ENCODE measurements at regions not wholly inside any gene's neighbourhood (a gene's known extent, or its start where the extent isn't known, plus 50 kb on each side); places are given as distances from the start of the nearest gene placed in this dataset.

DNA sequence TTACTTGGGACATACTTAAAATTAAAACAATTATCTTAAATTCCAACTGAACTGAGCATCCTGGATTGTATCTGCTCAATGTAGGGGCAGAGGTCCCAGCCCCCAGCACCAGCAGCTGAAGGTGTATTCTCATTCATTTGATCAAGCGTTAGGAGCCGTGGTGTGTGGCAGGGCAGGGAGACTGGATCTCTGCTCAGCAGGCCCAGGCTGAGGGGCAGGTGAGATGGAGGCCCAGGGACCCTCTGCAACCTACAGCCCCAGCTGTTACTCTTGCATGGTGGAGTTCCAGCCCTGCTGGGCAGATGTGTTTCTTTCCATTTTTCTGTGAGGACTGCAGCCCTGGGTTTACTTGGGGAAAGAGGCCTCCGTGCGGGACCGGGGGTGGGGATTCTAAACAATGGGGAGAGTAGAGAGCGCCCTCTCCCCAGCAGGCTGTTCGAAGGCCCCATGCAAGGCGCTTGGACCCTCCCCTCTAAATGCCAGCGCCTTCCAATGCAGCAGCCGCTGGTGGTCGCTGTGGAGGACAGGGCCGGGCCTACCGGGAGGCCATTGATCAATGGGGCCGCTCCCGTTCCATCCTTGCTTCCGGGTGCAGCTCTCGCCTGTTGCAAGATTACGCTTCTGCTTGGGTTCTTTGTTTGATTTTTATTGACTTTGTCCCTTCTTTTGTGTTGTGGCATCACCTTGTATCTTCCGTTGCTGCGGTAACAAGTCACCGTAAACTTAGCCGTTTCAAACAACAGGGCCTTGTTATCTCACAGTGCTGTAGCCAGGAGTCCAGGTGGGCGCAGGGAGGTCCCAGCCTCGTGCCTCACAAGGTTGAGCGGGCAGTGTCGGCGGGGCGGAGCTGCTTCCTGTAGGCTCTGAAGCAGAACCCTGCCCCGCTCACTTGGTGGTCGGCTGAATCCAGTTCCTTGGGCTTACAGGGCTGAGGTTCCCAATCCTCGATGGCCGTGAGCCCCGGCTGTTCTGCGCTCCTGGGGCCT is 134.8 kb upstream of the PHACTR3 start:
- H3K4me3 ChIP-seq: no peak overlapping the region
- no peak for DNase-seq
- WGBS, 4 donors: 85 to 91% (median 86%) methylated on average over 24 to 34 of the region's 34 CpGs

DNA sequence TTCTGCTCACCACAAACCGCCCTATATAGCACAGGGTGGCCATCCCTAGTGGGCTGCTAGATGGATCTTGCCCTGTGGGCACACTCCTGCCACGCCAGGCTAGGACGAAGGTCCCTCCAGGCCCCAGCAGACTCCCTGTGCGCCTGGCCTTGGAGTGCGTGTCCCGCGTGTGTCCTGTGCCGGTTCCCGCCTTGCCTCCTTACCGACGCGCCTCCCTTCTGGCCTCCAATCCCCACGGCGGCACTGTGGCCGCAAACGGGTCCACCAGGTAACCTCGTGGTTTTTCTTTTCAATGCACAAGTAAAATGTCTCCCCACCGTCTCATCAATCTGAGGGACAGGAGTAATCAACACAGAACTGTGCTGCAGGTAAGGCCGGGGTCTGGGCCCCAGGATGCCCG is 133.8 kb upstream of the PHACTR3 start:
- Histone ChIP-seq H3K4me1 (replicated peaks in 1 of 2) (no peaks in the 10 kb centered on the region), H3K36me3 (replicated peaks in 1 of 2) (no peaks in the 10 kb centered on the region), H3K9me3 (replicated peaks in 1 of 3) (no peaks in the 10 kb centered on the region), H3K27ac (no peak overlapping the region), H3K27me3 (no peaks in the 10 kb centered on the region), H3K4me3 (no peak overlapping the region)
- 91 to 97% (median 93%) methylated on average over 18 to 20 of the region's 20 CpGs for WGBS, 4 donors
- no peak for TF ChIP-seq POLR2A (IDR thresholded peaks at IDR 0.05)
- TF ChIP-seq, protein P1, sequence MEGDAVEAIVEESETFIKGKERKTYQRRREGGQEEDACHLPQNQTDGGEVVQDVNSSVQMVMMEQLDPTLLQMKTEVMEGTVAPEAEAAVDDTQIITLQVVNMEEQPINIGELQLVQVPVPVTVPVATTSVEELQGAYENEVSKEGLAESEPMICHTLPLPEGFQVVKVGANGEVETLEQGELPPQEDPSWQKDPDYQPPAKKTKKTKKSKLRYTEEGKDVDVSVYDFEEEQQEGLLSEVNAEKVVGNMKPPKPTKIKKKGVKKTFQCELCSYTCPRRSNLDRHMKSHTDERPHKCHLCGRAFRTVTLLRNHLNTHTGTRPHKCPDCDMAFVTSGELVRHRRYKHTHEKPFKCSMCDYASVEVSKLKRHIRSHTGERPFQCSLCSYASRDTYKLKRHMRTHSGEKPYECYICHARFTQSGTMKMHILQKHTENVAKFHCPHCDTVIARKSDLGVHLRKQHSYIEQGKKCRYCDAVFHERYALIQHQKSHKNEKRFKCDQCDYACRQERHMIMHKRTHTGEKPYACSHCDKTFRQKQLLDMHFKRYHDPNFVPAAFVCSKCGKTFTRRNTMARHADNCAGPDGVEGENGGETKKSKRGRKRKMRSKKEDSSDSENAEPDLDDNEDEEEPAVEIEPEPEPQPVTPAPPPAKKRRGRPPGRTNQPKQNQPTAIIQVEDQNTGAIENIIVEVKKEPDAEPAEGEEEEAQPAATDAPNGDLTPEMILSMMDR (IDR thresholded peaks at IDR 0.05): no peak
- DNase-seq: no peak
- intact Hi-C loops (cut with DNase I): no loop called here

More for the DNA sequence above, 134.8 kb upstream of the PHACTR3 start:
- no peaks in the 10 kb centered on the region for H3K4me1 ChIP-seq (replicated peaks in 1 of 2)
- no peak for TF ChIP-seq POLR2A (IDR thresholded peaks at IDR 0.05)
- TF ChIP-seq, protein P1 (IDR thresholded peaks at IDR 0.05): no peak
- no peaks in the 10 kb centered on the region for H3K27me3 ChIP-seq
- intact Hi-C loops (cut with DNase I): no loop called here
- no peaks in the 10 kb centered on the region for H3K36me3 ChIP-seq (replicated peaks in 1 of 2)
- no peak overlapping the region for H3K27ac ChIP-seq
- no peaks in the 10 kb centered on the region for H3K9me3 ChIP-seq (replicated peaks in 1 of 3)

DNA sequence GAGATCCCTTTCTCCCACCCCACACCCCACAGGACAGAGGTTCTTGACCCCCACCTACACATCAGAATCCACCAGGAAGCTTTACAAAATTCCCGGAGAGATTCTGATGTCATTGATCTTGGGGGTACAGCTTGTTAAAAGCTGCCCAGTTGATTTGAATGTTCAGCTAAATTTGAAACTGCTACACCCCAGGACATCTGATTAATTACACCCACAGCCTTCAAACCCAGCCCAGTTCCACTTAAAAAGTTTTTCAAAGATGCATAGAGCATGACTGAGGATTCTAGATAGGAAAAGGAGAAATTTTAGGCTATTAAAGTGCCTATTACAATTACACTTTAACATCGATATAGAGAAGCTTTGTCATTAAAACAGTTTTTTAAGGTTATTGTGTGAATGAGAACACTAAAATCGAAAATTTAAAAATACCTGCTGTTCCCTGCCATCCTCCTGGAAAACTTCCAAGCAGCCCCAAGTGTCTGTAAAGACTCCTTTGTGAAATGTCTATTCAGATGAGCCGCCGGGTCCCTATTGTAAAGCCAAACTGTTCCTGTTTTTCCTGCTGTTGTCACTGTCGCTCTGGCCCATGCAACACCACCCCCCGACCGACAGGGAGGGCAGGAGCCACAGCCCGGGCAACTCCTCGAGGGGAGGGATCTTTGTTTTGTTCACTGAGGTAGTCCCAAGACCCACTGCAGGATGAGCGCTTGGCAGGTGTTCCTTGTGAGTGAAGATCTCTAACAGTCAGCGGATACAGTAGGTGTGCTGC is 132.5 kb upstream of the PHACTR3 start:
- WGBS, 4 donors: 58 to 69% (median 67%) methylated on average over 12 of the region's 12 CpGs
- intact Hi-C loops (cut with DNase I): no loop called here
- Histone ChIP-seq H3K4me3 (no peak overlapping the region), H3K36me3 (replicated peaks in 1 of 2) (no peaks in the 10 kb centered on the region), H3K4me1 (replicated peaks in 1 of 2) (no peaks in the 10 kb centered on the region), H3K27ac (no peak overlapping the region), H3K9me3 (replicated peaks in 1 of 3) (no peaks in the 10 kb centered on the region), H3K27me3 (no peaks in the 10 kb centered on the region)
- TF ChIP-seq, protein P1 (IDR thresholded peaks at IDR 0.05): no peak
- no peak for TF ChIP-seq POLR2A (IDR thresholded peaks at IDR 0.05)
- DNase-seq: no peak

DNA sequence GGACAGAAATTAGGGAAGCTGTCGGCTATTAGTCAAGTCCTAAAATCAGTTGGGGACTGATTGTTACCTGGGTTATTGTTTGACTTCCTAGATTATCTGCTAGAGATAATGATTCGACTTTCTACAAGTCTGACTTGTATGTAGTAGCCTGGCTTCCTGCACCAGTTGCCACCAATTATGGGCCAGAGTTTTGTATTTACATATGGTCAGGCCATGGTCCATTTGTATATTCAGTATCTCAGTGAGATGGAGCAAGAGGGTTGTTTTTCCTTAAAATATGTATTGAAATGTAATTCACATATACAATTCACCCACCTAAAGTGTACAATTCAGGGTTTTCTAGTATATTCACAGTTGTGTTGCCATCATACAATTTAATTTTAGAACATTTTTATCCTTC is 130.6 kb upstream of the PHACTR3 start:
- H3K27ac ChIP-seq: no peak overlapping the region
- H3K4me1 ChIP-seq (replicated peaks in 1 of 2): no peaks in the 10 kb centered on the region
- intact Hi-C loops (cut with DNase I): no loop called here
- DNase-seq: no peak
- TF ChIP-seq POLR2A (IDR thresholded peaks at IDR 0.05): no peak
- TF ChIP-seq, protein P1 (IDR thresholded peaks at IDR 0.05): no peak
- no peak overlapping the region for H3K4me3 ChIP-seq
- H3K9me3 ChIP-seq (replicated peaks in 1 of 3): no peaks in the 10 kb centered on the region
- H3K27me3 ChIP-seq: no peaks in the 10 kb centered on the region
- no peaks in the 10 kb centered on the region for H3K36me3 ChIP-seq (replicated peaks in 1 of 2)
- WGBS, 4 donors: 82 to 90% (median 85%) methylated on average over 2 of the region's 2 CpGs
